H1 (cell line): ENCODE measurements at regions not wholly inside any gene's neighbourhood (a gene's known extent, or its start where the extent isn't known, plus 50 kb on each side); places are given as distances from the start of the nearest gene placed in this dataset.

Experiments used
- HDAC2 ChIP-seq, 2 experiments: fragments of 300-600 bp in 1 of 2; sonication (generic) in 1 of 2; IDR thresholded peaks; 2 replicates each; pipeline ENCODE4 v1.6.1; 2011 to 2012; ENCODE audit warnings: low read depth in 2 of 2, low read length in 2 of 2, mild to moderate bottlenecking in 2 of 2, moderate library complexity in 2 of 2, borderline replicate concordance in 1 of 2, inconsistent platforms in 1 of 2
- KDM1A ChIP-seq: fragments of 200-600, 300-600 bp; sonication (generic); IDR thresholded peaks from 2 replicates; pipeline ENCODE4 v1.7.1; 2016; ENCODE audit warnings: mild to moderate bottlenecking, low read length, borderline replicate concordance
- RFX5 ChIP-seq: IDR thresholded peaks from 2 replicates; pipeline ENCODE4 v1.6.1; 2011; ENCODE audit warnings: low read depth, low read length, improper control_type of control experiment, borderline replicate concordance
- SAP30 ChIP-seq: fragments of 300-600 bp; sonication (generic); IDR thresholded peaks from 2 replicates; pipeline ENCODE4 v1.7.1; 2012; ENCODE audit warnings: low read length, moderate library complexity, mild to moderate bottlenecking, inconsistent platforms; ENCODE audit not compliant: insufficient read depth, insufficient replicate concordance
- SRF ChIP-seq: IDR thresholded peaks from 2 replicates; pipeline ENCODE4 v1.6.1; 2011; ENCODE audit warnings: mild to moderate bottlenecking, low read depth, low read length, moderate library complexity
- SUZ12 ChIP-seq: fragments of 200-600 bp; sonication (generic); IDR thresholded peaks from 2 replicates; pipeline ENCODE4 v1.6.1; 2012; ENCODE audit warnings: mild to moderate bottlenecking, inconsistent platforms, low read length, moderate library complexity, mixed read lengths
- TF ChIP-seq, protein P1 (sequence below), 3 experiments: IDR thresholded peaks; 1 replicate in 2 of 3; 2 replicates in 1 of 3; pipeline versions ENCODE4 v1.5.1 to v1.6.1; 2011; ENCODE audit warnings: low read length in 3 of 3, mild to moderate bottlenecking in 3 of 3, inconsistent platforms in 2 of 3, low read depth in 1 of 3, moderate library complexity in 1 of 3; ENCODE audit not compliant: insufficient read depth in 1 of 3; ENCODE audit errors: control extremely low read depth in 1 of 3

DNA sequence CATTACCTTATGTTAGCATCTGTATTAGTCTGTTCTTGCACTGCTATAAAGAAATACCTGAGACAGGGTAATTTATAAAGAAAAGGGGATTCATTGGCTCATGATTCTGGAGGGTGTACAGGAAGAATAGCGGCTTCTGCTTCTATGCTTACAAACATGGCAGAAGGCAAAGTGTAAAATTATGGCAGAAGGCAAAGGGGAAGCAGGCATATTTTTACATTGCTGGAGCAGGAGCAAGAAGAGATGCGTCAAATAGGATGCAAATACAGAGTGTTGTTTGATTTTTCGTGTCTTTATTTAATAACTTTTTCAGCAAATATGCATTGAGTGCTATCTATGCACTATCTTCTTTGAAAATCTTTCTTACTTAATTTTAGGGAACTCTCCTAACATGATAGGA is 210.7 kb upstream of the SSTR1 start (continued):
- TF ChIP-seq, protein P1, sequence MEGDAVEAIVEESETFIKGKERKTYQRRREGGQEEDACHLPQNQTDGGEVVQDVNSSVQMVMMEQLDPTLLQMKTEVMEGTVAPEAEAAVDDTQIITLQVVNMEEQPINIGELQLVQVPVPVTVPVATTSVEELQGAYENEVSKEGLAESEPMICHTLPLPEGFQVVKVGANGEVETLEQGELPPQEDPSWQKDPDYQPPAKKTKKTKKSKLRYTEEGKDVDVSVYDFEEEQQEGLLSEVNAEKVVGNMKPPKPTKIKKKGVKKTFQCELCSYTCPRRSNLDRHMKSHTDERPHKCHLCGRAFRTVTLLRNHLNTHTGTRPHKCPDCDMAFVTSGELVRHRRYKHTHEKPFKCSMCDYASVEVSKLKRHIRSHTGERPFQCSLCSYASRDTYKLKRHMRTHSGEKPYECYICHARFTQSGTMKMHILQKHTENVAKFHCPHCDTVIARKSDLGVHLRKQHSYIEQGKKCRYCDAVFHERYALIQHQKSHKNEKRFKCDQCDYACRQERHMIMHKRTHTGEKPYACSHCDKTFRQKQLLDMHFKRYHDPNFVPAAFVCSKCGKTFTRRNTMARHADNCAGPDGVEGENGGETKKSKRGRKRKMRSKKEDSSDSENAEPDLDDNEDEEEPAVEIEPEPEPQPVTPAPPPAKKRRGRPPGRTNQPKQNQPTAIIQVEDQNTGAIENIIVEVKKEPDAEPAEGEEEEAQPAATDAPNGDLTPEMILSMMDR (IDR thresholded peaks at IDR 0.05; ENCODE audit: control extremely low read depth in 1 of 3, insufficient read depth in 1 of 3, low read depth in 1 of 3, low read length in 3 of 3) = no peak
- no peak for TF ChIP-seq SRF
- no peak for TF ChIP-seq RFX5
- TF ChIP-seq HDAC2 (IDR thresholded peaks at IDR 0.05; ENCODE audit: borderline replicate concordance in 1 of 2, low read depth in 2 of 2, low read length in 2 of 2) = no peak
- TF ChIP-seq KDM1A = no peak
- TF ChIP-seq SUZ12 = no peak
- TF ChIP-seq SAP30 = no peak
